Colonic mucosa (tissue), 4 donors: ENCODE measurements at regions not wholly inside any gene's neighbourhood (a gene's known extent, or its start where the extent isn't known, plus 50 kb on each side); places are given as distances from the start of the nearest gene placed in this dataset.

Source experiments
- DNase-seq: peaks from one replicate; pipeline ENCODE4 v3.0.0-alpha.2; 2020
- H3K27ac ChIP-seq: fragments of 200-600 bp; one replicate; pipeline ENCODE4 v1.8.0; 2021
- H3K27me3 ChIP-seq: fragments of 200-600 bp; one replicate; pipeline ENCODE4 v1.8.0; 2021
- H3K36me3 ChIP-seq: fragments of 200-600 bp; one replicate; pipeline ENCODE4 v1.8.0; 2021
- H3K4me1 ChIP-seq: fragments of 200-600 bp; one replicate; pipeline ENCODE4 v1.8.0; 2021; ENCODE audit warnings: mild to moderate bottlenecking
- H3K4me3 ChIP-seq: fragments of 200-600 bp; one replicate; pipeline ENCODE4 v1.8.0; 2021
- H3K9ac ChIP-seq, 2 donors: one replicate each; pipeline ENCODE4 v1.7.0; 2013; ENCODE audit warnings: control low read depth in 2 of 2, low read depth in 2 of 2, low read length in 2 of 2
- H3K9me3 ChIP-seq: fragments of 200-600 bp; one replicate; pipeline ENCODE4 v1.8.0; 2021
- intact Hi-C: fragments of 100-400 bp; cut with DNase I; formaldehyde crosslinking; loops from one replicate; pipeline ENCODE4 v1.14.1; 2022
- TF ChIP-seq, protein P1 (sequence below): fragments of 200-600 bp; IDR thresholded peaks from one replicate; pipeline ENCODE4 v1.8.0; 2022; ENCODE audit warnings: antibody characterized with exemption, mild to moderate bottlenecking
- donor health status: healthy.
- donor health status: DM: no; HTN: no; CAD: no.
- donor health status: DM: no; HTN: no; CAD: no.

- Histone ChIP-seq H3K27ac (no peak overlapping the region), H3K9ac (no peak overlapping the region), H3K27me3 (no peaks in the 10 kb centered on the region), H3K4me1 (no peaks in the 10 kb centered on the region), H3K9me3 (no peaks in the 10 kb centered on the region), H3K36me3 (no peaks in the 10 kb centered on the region), H3K4me3 (no peak overlapping the region)
- TF ChIP-seq, protein P1, sequence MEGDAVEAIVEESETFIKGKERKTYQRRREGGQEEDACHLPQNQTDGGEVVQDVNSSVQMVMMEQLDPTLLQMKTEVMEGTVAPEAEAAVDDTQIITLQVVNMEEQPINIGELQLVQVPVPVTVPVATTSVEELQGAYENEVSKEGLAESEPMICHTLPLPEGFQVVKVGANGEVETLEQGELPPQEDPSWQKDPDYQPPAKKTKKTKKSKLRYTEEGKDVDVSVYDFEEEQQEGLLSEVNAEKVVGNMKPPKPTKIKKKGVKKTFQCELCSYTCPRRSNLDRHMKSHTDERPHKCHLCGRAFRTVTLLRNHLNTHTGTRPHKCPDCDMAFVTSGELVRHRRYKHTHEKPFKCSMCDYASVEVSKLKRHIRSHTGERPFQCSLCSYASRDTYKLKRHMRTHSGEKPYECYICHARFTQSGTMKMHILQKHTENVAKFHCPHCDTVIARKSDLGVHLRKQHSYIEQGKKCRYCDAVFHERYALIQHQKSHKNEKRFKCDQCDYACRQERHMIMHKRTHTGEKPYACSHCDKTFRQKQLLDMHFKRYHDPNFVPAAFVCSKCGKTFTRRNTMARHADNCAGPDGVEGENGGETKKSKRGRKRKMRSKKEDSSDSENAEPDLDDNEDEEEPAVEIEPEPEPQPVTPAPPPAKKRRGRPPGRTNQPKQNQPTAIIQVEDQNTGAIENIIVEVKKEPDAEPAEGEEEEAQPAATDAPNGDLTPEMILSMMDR = no peak
- intact Hi-C loops = no loop called here
- DNase-seq = no peak
Measured at GRCh38 chr11:33574331-33574730, 126.3 kb downstream of the C11orf91 start.

DNA sequence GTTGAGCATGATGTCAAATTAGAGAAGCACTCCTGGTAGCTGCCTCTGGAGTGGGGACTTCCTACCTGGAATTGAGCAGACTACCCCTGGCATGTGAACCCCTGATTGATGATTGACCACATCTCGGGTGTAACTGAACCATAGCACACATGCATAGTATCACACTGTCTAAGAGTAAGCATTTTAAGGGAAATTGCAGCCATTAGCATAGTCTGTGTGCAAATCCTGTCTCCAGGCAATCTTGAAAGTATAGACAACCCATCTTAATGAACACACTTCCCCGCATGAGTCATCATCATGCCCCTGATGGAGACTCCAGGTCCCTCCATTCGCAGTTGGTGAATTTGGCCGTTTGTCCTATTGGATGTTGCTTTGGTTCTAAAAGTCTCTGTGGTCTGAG, 131.3 kb downstream of the C11orf91 start:
- intact Hi-C loops = no loop called here

DNA sequence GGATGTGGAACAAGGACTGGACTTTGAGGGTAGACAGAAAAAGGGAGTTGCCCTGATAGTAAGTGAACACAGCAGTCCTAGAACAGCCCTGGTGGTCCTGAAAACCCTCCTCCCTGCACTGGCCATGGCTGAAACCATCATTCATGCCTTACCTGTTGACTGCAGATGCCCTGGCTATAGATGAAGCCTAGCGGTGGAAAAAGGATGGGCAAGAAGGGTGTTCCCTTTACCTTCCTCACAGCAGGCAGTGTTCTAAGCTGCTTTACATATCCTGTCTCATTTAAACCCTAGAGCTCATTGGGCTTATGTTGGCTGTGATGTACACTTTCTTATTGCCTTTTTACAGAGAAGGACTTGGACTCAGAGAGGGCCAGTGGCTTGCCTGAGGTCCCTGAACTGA, 133.6 kb downstream of the C11orf91 start:
- no peak for DNase-seq

More for the DNA sequence above, 131.3 kb downstream of the C11orf91 start:
- no peaks in the 10 kb centered on the region for H3K9me3 ChIP-seq
- H3K9ac ChIP-seq = no peak overlapping the region
- H3K27me3 ChIP-seq = no peaks in the 10 kb centered on the region
- no peaks in the 10 kb centered on the region for H3K36me3 ChIP-seq
- no peak overlapping the region for H3K27ac ChIP-seq
- no peak overlapping the region for H3K4me3 ChIP-seq
- no peak for DNase-seq
- no peaks in the 10 kb centered on the region for H3K4me1 ChIP-seq
- TF ChIP-seq, protein P1 = no peak

DNA sequence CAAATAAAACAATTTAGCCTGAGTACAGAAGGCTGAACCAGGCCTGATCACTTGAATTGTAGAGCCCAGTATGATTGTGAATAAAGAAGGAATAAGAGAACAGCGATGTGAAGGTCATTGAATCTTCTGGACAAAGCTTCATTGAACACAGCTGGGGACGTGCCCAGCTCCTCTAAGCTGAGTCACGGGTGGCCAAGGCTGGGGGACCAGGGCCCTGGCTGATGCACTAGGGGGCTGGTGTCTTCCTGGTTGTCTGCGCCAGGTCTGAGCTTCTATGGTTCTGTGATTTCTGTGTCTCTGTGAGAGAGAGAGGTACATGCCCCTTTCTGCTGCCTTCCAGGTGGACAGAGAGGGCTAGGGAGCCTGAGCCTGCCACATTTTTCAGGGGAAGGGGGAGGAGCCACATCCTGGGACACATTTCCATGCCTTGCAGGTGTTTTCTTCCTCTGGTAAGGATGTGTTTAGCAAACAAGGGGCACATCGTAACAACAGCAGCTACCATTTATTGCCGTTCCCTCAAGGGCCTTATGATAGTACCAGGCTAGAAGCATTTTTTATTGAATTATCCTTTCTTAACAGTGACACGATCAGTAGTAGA, 135.7 kb downstream of the C11orf91 start:
- TF ChIP-seq, protein P1 = no peak
- Histone ChIP-seq H3K27me3 (no peaks in the 10 kb centered on the region), H3K27ac (no peak overlapping the region), H3K4me1 (no peaks in the 10 kb centered on the region), H3K4me3 (no peak overlapping the region), H3K36me3 (no peaks in the 10 kb centered on the region), H3K9ac (no peak overlapping the region), H3K9me3 (no peaks in the 10 kb centered on the region)
- intact Hi-C loops = no loop called here
- no peak for DNase-seq

More for the DNA sequence above, 133.6 kb downstream of the C11orf91 start:
- Histone ChIP-seq H3K36me3 (no peaks in the 10 kb centered on the region), H3K9me3 (no peaks in the 10 kb centered on the region), H3K9ac (no peak overlapping the region), H3K4me3 (no peak overlapping the region), H3K27ac (no peak overlapping the region), H3K27me3 (no peaks in the 10 kb centered on the region), H3K4me1 (no peaks in the 10 kb centered on the region)
- intact Hi-C loops = no loop called here
- TF ChIP-seq, protein P1 = no peak

GRCh38 chr11:33560729-33561128, 139.9 kb downstream of the C11orf91 start:
- TF ChIP-seq, protein P1 = no peak
- Histone ChIP-seq H3K4me1 (no peaks in the 10 kb centered on the region), H3K9me3 (no peaks in the 10 kb centered on the region), H3K4me3 (no peak overlapping the region), H3K9ac (no peak overlapping the region), H3K36me3 (no peaks in the 10 kb centered on the region), H3K27me3 (no peaks in the 10 kb centered on the region), H3K27ac (no peak overlapping the region)
- intact Hi-C loops = no loop called here
- DNase-seq = no peak
